ENCODE measurements at regions not wholly inside any gene's neighbourhood (a gene's known extent, or its start where the extent isn't known, plus 50 kb on each side); places are given as distances from the start of the nearest gene placed in this dataset.
A peak's percentile ranks its signal among the peaks of the same experiment; 100 is the strongest.

DNA sequence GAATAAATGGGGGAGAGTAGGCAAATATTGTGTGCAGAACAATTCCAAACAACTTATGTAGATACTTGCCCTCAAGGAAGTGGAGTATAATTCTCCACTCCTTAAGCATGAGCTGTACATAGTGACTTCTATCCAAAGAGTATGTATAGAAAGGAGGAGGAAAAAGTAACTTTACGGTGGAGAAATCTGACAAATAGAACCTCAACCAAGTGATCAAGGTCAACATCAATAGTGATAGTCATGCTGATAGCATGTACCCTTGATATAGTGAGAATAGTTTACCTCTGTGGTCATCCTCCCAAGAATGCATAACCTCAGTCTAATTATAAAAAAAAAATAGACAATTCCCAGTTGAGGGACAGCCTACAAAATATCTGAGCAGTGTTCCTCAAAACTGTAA is 89.1 kb upstream of the NANOS1 start:
- Histone ChIP-seq H2AFZ (ENCODE audit: low read length) (no peak overlapping the region), H3K36me3 (replicated peaks in 1 of 2; ENCODE audit: control insufficient read depth in 2 of 2, insufficient read depth in 2 of 2, low read length in 2 of 2) (no peaks in the 10 kb centered on the region), H2BK5ac (ENCODE audit: low read length) (no peak overlapping the region), H3K14ac (ENCODE audit: low read length) (no peak overlapping the region), H3K18ac (ENCODE audit: low read length) (no peak overlapping the region), H3K79me1 (ENCODE audit: low read depth, low read length) (no peaks in the 10 kb centered on the region), H3K9me3 (replicated peaks in 1 of 2; ENCODE audit: control insufficient read depth in 2 of 2, insufficient read depth in 1 of 2, low read depth in 1 of 2, low read length in 2 of 2) (no peaks in the 10 kb centered on the region), H2AK5ac (ENCODE audit: low read depth, low read length) (no peak overlapping the region), H3K9ac (ENCODE audit: low read depth, low read length, poor library complexity) (no peak overlapping the region), H3K4me2 (ENCODE audit: insufficient read depth, low read length, poor library complexity, severe bottlenecking) (no peak overlapping the region), H4K8ac (ENCODE audit: low read depth, low read length) (no peak overlapping the region), H3K23ac (ENCODE audit: low read depth, low read length, poor library complexity) (no peak overlapping the region), H2BK12ac (ENCODE audit: low read length) (no peak overlapping the region), H3K27ac (replicated peaks; ENCODE audit: low read length) (no peak overlapping the region), H3K27me3 (ENCODE audit: control insufficient read depth in 3 of 3, insufficient read depth in 3 of 3, low read depth in 1 of 3, low read length in 3 of 3) (no peaks in the 10 kb centered on the region), H3K4me3 (ENCODE audit: low read length in 2 of 2) (no peak overlapping the region), H4K91ac (ENCODE audit: low read depth, low read length, poor library complexity) (no peak overlapping the region), H2BK15ac (ENCODE audit: low read length) (no peak overlapping the region), H2BK120ac (ENCODE audit: low read depth, low read length) (no peak overlapping the region), H3K4ac (ENCODE audit: low read length) (no peak overlapping the region), H3K4me1 (ENCODE audit: control insufficient read depth in 2 of 2, insufficient read depth in 1 of 2, low read depth in 1 of 2, low read length in 2 of 2) (no peaks in the 10 kb centered on the region)
- no CpG with 5 or more reads among the region's 1 CpG for WGBS, 2 donors (ENCODE audit: extremely low coverage in 2 of 2, insufficient read length in 2 of 2, insufficient replicate concordance in 1 of 2)
- no peak for DNase-seq (ENCODE audit: low spot score)

DNA sequence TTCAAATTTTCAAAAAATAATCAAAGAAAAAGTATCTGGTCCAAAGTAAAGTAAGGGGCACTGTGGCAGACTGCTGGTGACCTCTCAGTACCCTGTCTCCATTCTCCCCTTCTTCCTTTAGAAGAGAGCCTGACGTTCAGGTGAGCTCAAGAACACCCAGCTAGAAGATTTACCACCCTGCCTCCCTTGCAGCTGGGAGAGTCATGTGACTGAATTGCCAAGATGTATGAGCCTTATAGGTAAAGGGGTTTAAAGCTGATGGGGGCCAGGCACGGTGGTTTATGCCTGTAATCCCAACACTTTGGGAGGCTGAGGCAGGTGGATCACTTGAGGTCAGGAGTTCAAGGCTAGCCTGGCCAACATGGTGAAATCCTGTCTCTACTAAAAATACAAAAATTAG is 86.3 kb upstream of the NANOS1 start:
- Histone ChIP-seq H3K9ac (ENCODE audit: low read depth, low read length, poor library complexity) (no peak overlapping the region), H3K27me3 (ENCODE audit: control insufficient read depth in 3 of 3, insufficient read depth in 3 of 3, low read depth in 1 of 3, low read length in 3 of 3) (peaks cover 0 to 3% (median 0%) of the 10 kb centered on the region in 3 experiments), H3K4ac (ENCODE audit: low read length) (no peak overlapping the region), H3K18ac (ENCODE audit: low read length) (no peak overlapping the region), H3K27ac (replicated peaks; ENCODE audit: low read length) (no peak overlapping the region), H3K4me2 (ENCODE audit: insufficient read depth, low read length, poor library complexity, severe bottlenecking) (no peak overlapping the region), H3K23ac (ENCODE audit: low read depth, low read length, poor library complexity) (no peak overlapping the region), H3K4me3 (ENCODE audit: low read length in 2 of 2) (no peak overlapping the region), H3K14ac (ENCODE audit: low read length) (no peak overlapping the region), H2BK120ac (ENCODE audit: low read depth, low read length) (no peak overlapping the region), H2BK5ac (ENCODE audit: low read length) (no peak overlapping the region), H4K8ac (ENCODE audit: low read depth, low read length) (no peak overlapping the region), H2BK12ac (ENCODE audit: low read length) (no peak overlapping the region), H2AK5ac (ENCODE audit: low read depth, low read length) (no peak overlapping the region), H3K9me3 (replicated peaks in 1 of 2; ENCODE audit: control insufficient read depth in 2 of 2, insufficient read depth in 1 of 2, low read depth in 1 of 2, low read length in 2 of 2) (no peaks in the 10 kb centered on the region), H3K79me1 (ENCODE audit: low read depth, low read length) (no peaks in the 10 kb centered on the region), H2BK15ac (ENCODE audit: low read length) (no peak overlapping the region), H3K36me3 (replicated peaks in 1 of 2; ENCODE audit: control insufficient read depth in 2 of 2, insufficient read depth in 2 of 2, low read length in 2 of 2) (no peaks in the 10 kb centered on the region), H4K91ac (ENCODE audit: low read depth, low read length, poor library complexity) (no peak overlapping the region), H2AFZ (ENCODE audit: low read length) (no peak overlapping the region), H3K4me1 (ENCODE audit: control insufficient read depth in 2 of 2, insufficient read depth in 1 of 2, low read depth in 1 of 2, low read length in 2 of 2) (no peaks in the 10 kb centered on the region)
- DNase-seq (ENCODE audit: low spot score), result no peak
- WGBS, 2 donors (ENCODE audit: extremely low coverage in 2 of 2, insufficient read length in 2 of 2, insufficient replicate concordance in 1 of 2), result no CpG with 5 or more reads among the region's 2 CpGs

GRCh38 chr10:118944959-118945633 is 84.4 kb upstream of the NANOS1 start:
- Histone ChIP-seq H3K23ac (ENCODE audit: low read depth, low read length, poor library complexity) (no peak overlapping the region), H3K27me3 (ENCODE audit: control insufficient read depth in 3 of 3, insufficient read depth in 3 of 3, low read depth in 1 of 3, low read length in 3 of 3) (peaks cover 0 to 3% (median 0%) of the 10 kb centered on the region in 3 experiments), H2BK120ac (ENCODE audit: low read depth, low read length) (no peak overlapping the region), H3K14ac (ENCODE audit: low read length) (no peak overlapping the region), H2BK5ac (ENCODE audit: low read length) (no peak overlapping the region), H3K79me1 (ENCODE audit: low read depth, low read length) (no peaks in the 10 kb centered on the region), H3K4me1 (ENCODE audit: control insufficient read depth in 2 of 2, insufficient read depth in 1 of 2, low read depth in 1 of 2, low read length in 2 of 2) (peaks cover 0 to 5% of the 10 kb centered on the region in 2 donors), H3K18ac (ENCODE audit: low read length) (no peak overlapping the region), H3K9ac (ENCODE audit: low read depth, low read length, poor library complexity) (no peak overlapping the region), H3K4ac (ENCODE audit: low read length) (no peak overlapping the region), H3K36me3 (replicated peaks in 1 of 2; ENCODE audit: control insufficient read depth in 2 of 2, insufficient read depth in 2 of 2, low read length in 2 of 2) (no peaks in the 10 kb centered on the region), H3K27ac (replicated peaks; ENCODE audit: low read length) (no peak overlapping the region), H4K91ac (ENCODE audit: low read depth, low read length, poor library complexity) (no peak overlapping the region), H4K8ac (ENCODE audit: low read depth, low read length) (no peak overlapping the region), H2AFZ (ENCODE audit: low read length) (no peak overlapping the region), H2BK12ac (ENCODE audit: low read length) (no peak overlapping the region), H2BK15ac (ENCODE audit: low read length) (no peak overlapping the region), H2AK5ac (ENCODE audit: low read depth, low read length) (no peak overlapping the region), H3K9me3 (replicated peaks in 1 of 2; ENCODE audit: control insufficient read depth in 2 of 2, insufficient read depth in 1 of 2, low read depth in 1 of 2, low read length in 2 of 2) (no peaks in the 10 kb centered on the region), H3K4me3 (ENCODE audit: low read length in 2 of 2) (no peak overlapping the region), H3K4me2 (ENCODE audit: insufficient read depth, low read length, poor library complexity, severe bottlenecking) (no peak overlapping the region)
- no CpG with 5 or more reads among the region's 8 CpGs for WGBS, 2 donors (ENCODE audit: extremely low coverage in 2 of 2, insufficient read length in 2 of 2, insufficient replicate concordance in 1 of 2)
- no peak for DNase-seq (ENCODE audit: low spot score)

- H4K8ac ChIP-seq (ENCODE audit: low read depth, low read length), result no peak overlapping the region
- no peaks in the 10 kb centered on the region for H3K79me1 ChIP-seq (ENCODE audit: low read depth, low read length)
- H2BK12ac ChIP-seq (ENCODE audit: low read length), result peak overlapping the region; percentile 78
Observed at GRCh38 chr10:118948786-118949185, 80.7 kb upstream of the NANOS1 start.

More at GRCh38 chr10:118948786-118949185, 80.7 kb upstream of the NANOS1 start:
- H2BK120ac ChIP-seq (ENCODE audit: low read depth, low read length), result no peak overlapping the region
- no peaks in the 10 kb centered on the region for H3K36me3 ChIP-seq (replicated peaks in 1 of 2; ENCODE audit: control insufficient read depth in 2 of 2, insufficient read depth in 2 of 2, low read length in 2 of 2)
- no peak overlapping the region for H3K9ac ChIP-seq (ENCODE audit: low read depth, low read length, poor library complexity)
- H2BK5ac ChIP-seq (ENCODE audit: low read length), result no peak overlapping the region
- H3K4ac ChIP-seq (ENCODE audit: low read length), result no peak overlapping the region
- H3K27ac ChIP-seq (replicated peaks; ENCODE audit: low read length), result no peak overlapping the region
- no peak overlapping the region for H2AFZ ChIP-seq (ENCODE audit: low read length)
- H3K4me2 ChIP-seq (ENCODE audit: insufficient read depth, low read length, poor library complexity, severe bottlenecking), result no peak overlapping the region
- H4K91ac ChIP-seq (ENCODE audit: low read depth, low read length, poor library complexity), result no peak overlapping the region
- H3K14ac ChIP-seq (ENCODE audit: low read length), result peak overlapping the region; percentile 25
- no peak overlapping the region for H2AK5ac ChIP-seq (ENCODE audit: low read depth, low read length)
- no peak overlapping the region for H3K23ac ChIP-seq (ENCODE audit: low read depth, low read length, poor library complexity)
- peak overlapping the region; percentile 1 for H3K18ac ChIP-seq (ENCODE audit: low read length)
- peaks cover 0 to 3% (median 0%) of the 10 kb centered on the region in 3 experiments for H3K27me3 ChIP-seq (ENCODE audit: control insufficient read depth in 3 of 3, insufficient read depth in 3 of 3, low read depth in 1 of 3, low read length in 3 of 3)
- H2BK15ac ChIP-seq (ENCODE audit: low read length), result no peak overlapping the region
- H3K4me1 ChIP-seq (ENCODE audit: control insufficient read depth in 2 of 2, insufficient read depth in 1 of 2, low read depth in 1 of 2, low read length in 2 of 2), result peaks cover 0 to 5% of the 10 kb centered on the region in 2 donors
- no peaks in the 10 kb centered on the region for H3K9me3 ChIP-seq (replicated peaks in 1 of 2; ENCODE audit: control insufficient read depth in 2 of 2, insufficient read depth in 1 of 2, low read depth in 1 of 2, low read length in 2 of 2)
- no peak for DNase-seq (ENCODE audit: low spot score)
- no CpG with 5 or more reads among the region's 3 CpGs for WGBS, 2 donors (ENCODE audit: extremely low coverage in 2 of 2, insufficient read length in 2 of 2, insufficient replicate concordance in 1 of 2)
- peak overlapping the region in 1 of 2 donors; percentile 52 for H3K4me3 ChIP-seq (ENCODE audit: low read length in 2 of 2)
